M059J (cell line): ENCODE measurements at regions not wholly inside any gene's neighbourhood (a gene's known extent, or its start where the extent isn't known, plus 50 kb on each side); places are given as distances from the start of the nearest gene placed in this dataset.

Experiments
- DNase-seq: peaks from one replicate; pipeline ENCODE4 v3.0.0-alpha.2; 2012; ENCODE audit warnings: low read depth

GRCh38 chr1:223445402-223445801 lies 52.2 kb downstream of the CCDC185 start:
- no peak for DNase-seq

GRCh38 chr1:223453902-223454301 lies 60.7 kb downstream of the CCDC185 start:
- DNase-seq, result no peak

- DNase-seq, result no peak
Measured at GRCh38 chr1:223454959-223455358, 61.7 kb downstream of the CCDC185 start.

- no peak for DNase-seq
Measured at GRCh38 chr1:223455470-223455869, 62.3 kb downstream of the CCDC185 start.

GRCh38 chr1:223456747-223457146 lies 63.5 kb downstream of the CCDC185 start:
- DNase-seq, result no peak

- no peak for DNase-seq
Measured at GRCh38 chr1:223460566-223461189, 67.5 kb downstream of the CCDC185 start.

GRCh38 chr1:223462047-223462630 lies 68.9 kb downstream of the CCDC185 start:
- DNase-seq, result no peak

- no peak for DNase-seq
Measured at GRCh38 chr1:223462866-223463404, 69.7 kb downstream of the CCDC185 start.

- no peak for DNase-seq
Measured at GRCh38 chr1:223466151-223466550, 72.9 kb downstream of the CCDC185 start.

GRCh38 chr1:223471566-223471965 lies 78.4 kb downstream of the CCDC185 start:
- DNase-seq, result no peak

- DNase-seq, result no peak
Measured at GRCh38 chr1:223472057-223472456, 78.8 kb downstream of the CCDC185 start.

GRCh38 chr1:223473601-223474344 lies 80.6 kb downstream of the CCDC185 start:
- no peak for DNase-seq

GRCh38 chr1:223474804-223475203 lies 81.6 kb downstream of the CCDC185 start:
- peak; percentile 60 for DNase-seq

- DNase-seq, result no peak
Measured at GRCh38 chr1:223477456-223477855, 84.2 kb downstream of the CCDC185 start.

- no peak for DNase-seq
Measured at GRCh38 chr1:223478606-223479005, 85.4 kb downstream of the CCDC185 start.

GRCh38 chr1:223479261-223479660 lies 86.0 kb downstream of the CCDC185 start:
- peak; percentile 6 for DNase-seq

- DNase-seq, result peak; percentile 23
Measured at GRCh38 chr1:223479718-223480425, 86.7 kb downstream of the CCDC185 start.

- DNase-seq, result no peak
Measured at GRCh38 chr1:223482132-223482531, 88.9 kb downstream of the CCDC185 start.

- DNase-seq, result peak; percentile 20
Measured at GRCh38 chr1:223482766-223483165, 89.6 kb downstream of the CCDC185 start.

- no peak for DNase-seq
Measured at GRCh38 chr1:223483511-223483910, 90.3 kb downstream of the CCDC185 start.

GRCh38 chr1:223486366-223486765 lies 93.2 kb downstream of the CCDC185 start:
- no peak for DNase-seq
